HL-60/S4 (cell line): ENCODE measurements at regions not wholly inside any gene's neighbourhood (a gene's known extent, or its start where the extent isn't known, plus 50 kb on each side); places are given as distances from the start of the nearest gene placed in this dataset.

ENCODE experiments used
- in situ Hi-C: fragments of 300-500 bp; cut with MboI; formaldehyde crosslinking; loops from 2 replicates; pipeline ENCODE4 v1.14.3; 2022; ENCODE audit warnings: low sequenced_read_pairs

DNA sequence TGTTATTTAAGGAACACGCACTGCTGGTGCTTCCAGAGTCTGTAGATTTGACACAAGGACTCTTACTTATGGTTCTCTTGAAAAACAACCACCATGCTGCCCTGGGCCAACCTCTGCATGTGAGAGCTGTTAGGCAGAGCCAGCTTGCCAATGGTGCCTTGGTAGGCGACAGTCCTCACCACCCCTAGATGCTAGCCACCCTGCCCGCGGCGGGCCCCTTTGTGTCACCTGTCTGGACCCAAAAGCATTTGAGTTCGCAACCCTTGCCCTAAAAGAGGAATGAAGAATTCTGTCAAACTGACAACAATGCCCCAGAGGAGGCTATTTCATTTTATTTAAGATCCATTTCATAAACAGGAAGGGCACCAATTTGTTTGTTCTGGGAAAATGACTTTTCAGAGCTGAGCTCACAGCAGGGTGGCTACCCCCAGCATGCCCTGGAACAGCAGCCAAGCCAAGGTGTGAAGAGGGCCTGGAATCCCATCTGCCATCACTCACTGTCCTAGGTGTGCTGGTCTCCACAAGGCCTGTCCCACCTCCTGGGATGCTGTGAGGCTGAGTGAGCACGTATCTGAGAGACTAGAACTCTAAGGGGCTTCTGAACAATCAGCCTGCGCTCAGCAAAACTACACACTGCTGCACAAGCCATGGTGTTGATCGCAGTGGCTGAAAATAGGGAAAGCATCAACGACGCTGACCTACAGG lies 63.8 kb upstream of the FZD10 start:
- in situ Hi-C loops: no loop called here

DNA sequence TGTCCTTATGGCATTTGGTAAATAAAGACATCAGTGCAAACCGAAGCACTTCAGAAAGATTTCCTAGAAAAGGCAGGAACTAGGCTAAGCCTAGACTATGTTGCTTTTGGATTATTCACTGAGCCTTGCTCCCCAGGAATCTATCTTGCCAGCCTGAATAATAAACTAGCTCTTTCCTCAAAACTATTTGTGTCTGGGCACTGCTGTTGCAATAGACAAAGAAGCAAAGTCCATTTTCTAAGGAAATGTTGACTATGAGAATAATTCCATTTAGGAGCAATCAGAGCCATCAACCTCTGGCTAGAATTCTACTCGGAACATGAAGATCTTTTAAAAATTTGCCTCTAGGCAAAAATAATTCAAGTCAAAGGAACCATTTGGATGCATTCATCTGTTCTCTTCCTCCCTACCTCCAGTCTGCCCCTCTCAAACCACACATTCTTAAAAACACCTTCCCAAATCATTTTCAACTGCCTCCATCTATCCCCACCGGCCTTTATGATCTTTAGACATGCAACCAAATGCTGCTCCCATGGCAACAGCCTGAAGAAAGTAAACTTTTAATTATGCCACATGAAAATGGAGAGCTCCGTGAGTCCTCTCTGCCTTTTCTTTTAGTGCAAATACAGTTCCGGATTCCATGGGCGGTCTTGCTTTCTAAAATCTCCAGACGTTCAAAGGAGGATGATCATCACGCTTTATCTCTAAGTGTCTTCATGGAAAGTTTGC lies 61.5 kb upstream of the FZD10 start:
- in situ Hi-C loops: no loop called here

DNA sequence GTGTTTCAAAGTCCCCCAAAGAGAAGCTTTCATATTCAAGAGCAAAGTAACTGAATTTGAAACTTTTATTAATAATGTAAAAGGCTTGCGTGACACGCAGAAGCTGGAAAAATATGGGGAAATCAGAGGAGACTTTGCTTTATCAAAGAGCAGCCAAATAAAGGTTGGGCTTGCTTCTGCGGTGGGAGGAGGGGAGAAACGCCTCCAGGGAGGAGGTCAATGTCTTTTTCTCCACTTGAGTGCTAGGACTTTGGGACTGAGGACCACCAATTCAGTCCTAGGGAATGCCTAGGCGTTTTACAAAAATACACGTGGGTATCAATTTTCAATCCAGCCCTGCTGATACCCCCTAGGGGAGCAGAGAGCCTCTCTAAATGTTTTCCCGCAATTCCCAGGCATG lies 60.9 kb upstream of the FZD10 start:
- in situ Hi-C loops: no loop called here

DNA sequence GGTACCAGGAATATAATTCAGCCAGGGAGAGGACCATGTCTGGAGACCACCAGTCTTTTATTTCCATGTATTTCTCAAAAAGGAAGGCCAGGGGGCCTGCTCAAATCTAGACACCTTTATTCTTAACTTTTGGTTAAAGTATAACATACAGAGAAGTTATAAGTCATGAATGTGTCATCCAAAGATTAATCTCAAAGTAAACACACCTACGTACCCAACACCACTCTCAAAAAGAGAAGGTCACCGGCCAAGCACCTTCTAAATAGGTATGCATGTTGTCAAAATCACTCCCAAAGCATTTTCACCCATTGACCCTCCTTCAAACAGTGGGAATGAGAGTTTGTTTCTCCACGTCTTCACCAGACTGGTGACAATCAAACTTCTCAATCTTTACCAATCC lies 60.0 kb upstream of the FZD10 start:
- in situ Hi-C loops: no loop called here

DNA sequence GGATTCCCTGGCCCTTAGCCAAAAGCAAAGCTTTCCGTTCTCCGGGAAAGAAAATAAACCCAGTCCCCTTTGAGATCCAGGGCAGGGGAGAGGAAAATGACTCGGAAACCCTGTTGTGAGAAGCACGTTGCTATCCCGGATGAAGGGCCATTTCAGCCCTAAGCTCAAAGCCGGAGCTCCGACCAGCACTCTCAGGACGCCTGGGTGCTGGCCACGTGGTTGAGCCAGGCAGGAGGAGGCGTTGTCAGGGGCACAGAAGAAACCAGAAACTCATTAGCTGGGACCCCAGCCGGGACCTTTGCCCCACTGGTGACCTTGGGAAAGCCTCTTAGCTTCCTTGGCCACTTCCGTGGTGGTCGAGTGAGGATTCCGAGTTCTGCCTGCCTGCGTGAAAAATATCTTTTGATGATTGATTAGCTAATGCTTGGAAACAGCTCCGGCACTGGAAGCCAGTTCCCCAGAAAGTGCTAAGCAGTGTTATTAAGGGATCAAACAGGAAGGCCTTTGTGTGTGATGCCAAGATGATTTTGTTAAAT lies 57.6 kb upstream of the FZD10 start:
- in situ Hi-C loops: no loop called here

DNA sequence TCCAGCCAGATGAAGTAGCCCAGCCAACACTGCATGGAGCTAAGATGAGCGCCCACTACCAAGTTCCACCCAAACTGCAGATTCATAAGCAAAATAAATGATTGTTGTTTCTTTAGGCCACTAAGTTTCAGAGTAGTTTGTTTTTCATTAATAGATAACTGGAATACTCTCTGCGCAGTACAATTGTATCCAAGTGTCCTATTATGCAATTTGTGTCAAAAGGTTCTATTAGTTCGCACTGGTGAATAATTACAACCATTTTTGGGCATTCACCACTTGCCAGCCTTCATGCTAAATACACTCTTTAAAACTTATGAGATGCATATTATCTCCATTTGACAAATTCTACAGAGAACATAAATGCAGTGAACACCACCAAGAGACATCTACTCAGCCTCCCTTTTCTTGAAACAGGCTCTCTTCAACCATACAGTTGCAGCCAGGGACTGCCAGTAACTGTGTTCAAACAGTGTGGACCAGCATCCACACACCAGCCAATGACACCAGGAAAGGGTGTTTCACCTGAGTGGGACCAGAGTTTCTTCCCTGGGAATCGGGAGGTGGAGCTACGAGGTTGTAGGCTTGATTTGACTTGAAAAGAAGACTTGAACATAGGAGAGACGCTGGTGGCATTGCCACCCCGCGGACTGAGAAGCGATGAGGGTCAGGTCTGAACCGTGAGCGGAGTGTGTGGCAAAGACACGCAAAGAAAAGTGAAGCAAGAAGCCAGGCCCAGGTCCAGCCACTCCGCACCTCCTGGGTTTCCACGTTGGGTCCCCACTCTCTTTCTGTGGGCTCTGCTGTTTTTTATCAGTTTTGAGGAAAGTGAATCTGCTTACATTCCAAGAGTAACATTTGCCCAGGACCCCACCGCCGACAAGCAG lies 53.0 kb upstream of the FZD10 start:
- in situ Hi-C loops: no loop called here

DNA sequence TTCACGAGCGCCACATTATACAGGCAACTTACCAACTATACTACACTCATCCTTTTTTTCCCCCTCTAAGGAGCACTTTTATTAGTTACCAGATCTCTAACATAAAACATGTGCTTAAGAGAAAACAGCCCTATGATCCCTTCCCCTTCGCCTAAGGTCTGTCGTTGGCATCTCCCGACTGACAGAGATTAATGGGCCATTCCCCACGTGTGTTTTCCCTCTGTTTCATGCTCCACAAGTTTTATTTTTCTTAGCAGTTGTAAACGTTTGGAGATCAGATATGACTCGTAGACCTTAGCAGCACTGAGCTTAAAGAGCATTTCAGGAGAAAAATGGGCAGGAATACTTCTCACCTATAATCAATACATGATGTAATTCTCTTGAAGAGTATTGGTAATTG lies 51.4 kb upstream of the FZD10 start:
- in situ Hi-C loops: no loop called here

DNA sequence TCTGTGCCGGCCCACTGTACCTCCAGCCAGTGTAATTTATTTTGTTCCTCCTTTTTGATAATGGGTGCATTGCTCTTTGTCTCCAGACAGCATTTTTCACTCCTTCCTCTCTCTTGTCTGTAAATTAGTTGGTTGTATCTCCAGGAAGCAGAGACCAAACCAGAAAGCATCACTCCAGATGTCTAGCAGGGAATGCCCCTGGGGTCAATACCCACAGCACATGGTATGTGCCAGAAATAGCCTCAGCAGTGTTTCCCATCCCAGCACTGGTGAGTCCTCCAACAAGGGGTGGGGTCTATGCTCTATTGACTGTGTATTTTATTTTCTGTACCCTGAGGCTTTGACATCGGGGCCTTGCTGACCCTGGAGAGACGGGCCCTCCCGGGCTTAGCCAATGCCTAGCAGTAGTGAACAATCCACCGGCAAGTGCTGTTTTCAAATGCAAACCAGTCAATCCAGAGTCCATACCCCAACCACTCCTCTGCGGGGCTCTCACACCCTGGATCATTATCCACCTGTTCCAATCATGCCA lies 50.2 kb upstream of the FZD10 start:
- in situ Hi-C loops: no loop called here
